Ascending aorta (tissue), 2 donors: ENCODE measurements at regions not wholly inside any gene's neighbourhood (a gene's known extent, or its start where the extent isn't known, plus 50 kb on each side); places are given as distances from the start of the nearest gene placed in this dataset.

Experiments
- DNase-seq, 2 donors: peaks; one replicate each; pipeline ENCODE4 v3.0.0-alpha.2; 2019; ENCODE audit warnings: low spot score in 2 of 2
- H3K27ac ChIP-seq, 2 donors: fragments of 200-600 bp; sonication (generic); one replicate each; pipeline ENCODE4 v1.5.1; 2016 to 2017; ENCODE audit warnings: mild to moderate bottlenecking in 1 of 2
- H3K27me3 ChIP-seq: fragments of 200-600 bp; sonication (generic); one replicate; pipeline ENCODE4 v1.5.1; 2017
- H3K36me3 ChIP-seq, 2 donors: fragments of 200-600 bp; sonication (generic); one replicate each; pipeline ENCODE4 v1.5.1; 2016
- H3K4me1 ChIP-seq, 2 donors: fragments of 200-600 bp; sonication (generic); one replicate each; pipeline ENCODE4 v1.5.1; 2016 to 2017; ENCODE audit warnings: mild to moderate bottlenecking in 1 of 2
- H3K4me3 ChIP-seq, 2 donors: fragments of 200-600 bp; sonication (generic); one replicate each; pipeline ENCODE4 v1.5.1; 2016 to 2017; ENCODE audit warnings: mild to moderate bottlenecking in 1 of 2
- H3K9me3 ChIP-seq, 2 donors: fragments of 200-600 bp; sonication (generic); one replicate each; pipeline ENCODE4 v1.5.1; 2016
- CTCF ChIP-seq, 3 experiments: fragments of 200-600 bp in 2 of 3; fragments of 450-650 bp in 1 of 3; sonication (generic) in 2 of 3; IDR thresholded peaks; one replicate each; pipeline ENCODE4 v1.5.1; 2016 to 2019; ENCODE audit warnings: antibody characterized with exemption in 3 of 3, mild to moderate bottlenecking in 1 of 3, moderate library complexity in 1 of 3
- intact Hi-C: fragments of 100-400 bp; cut with DNase I; formaldehyde crosslinking; loops from one replicate; pipeline ENCODE4 v1.15.1; 2023

GRCh38 chr5:27221410-27221809 lies 183.0 kb upstream of the CDH9 start:
- Histone ChIP-seq H3K27ac (no peak overlapping the region), H3K9me3 (no peaks in the 10 kb centered on the region), H3K4me3 (no peak overlapping the region), H3K27me3 (no peaks in the 10 kb centered on the region), H3K36me3 (no peaks in the 10 kb centered on the region), H3K4me1 (no peaks in the 10 kb centered on the region)
- no peak for DNase-seq
- TF ChIP-seq CTCF (IDR thresholded peaks at IDR 0.05), result no peak
- intact Hi-C loops, result no loop called here

GRCh38 chr5:27220752-27221151 lies 182.4 kb upstream of the CDH9 start:
- no peak overlapping the region for H3K27ac ChIP-seq
- no peak for TF ChIP-seq CTCF (IDR thresholded peaks at IDR 0.05)
- no peaks in the 10 kb centered on the region for H3K27me3 ChIP-seq
- H3K4me3 ChIP-seq, result no peak overlapping the region
- no peak for DNase-seq
- H3K36me3 ChIP-seq, result no peaks in the 10 kb centered on the region
- no peaks in the 10 kb centered on the region for H3K9me3 ChIP-seq
- no peaks in the 10 kb centered on the region for H3K4me1 ChIP-seq
- intact Hi-C loops, result no loop called here

DNA sequence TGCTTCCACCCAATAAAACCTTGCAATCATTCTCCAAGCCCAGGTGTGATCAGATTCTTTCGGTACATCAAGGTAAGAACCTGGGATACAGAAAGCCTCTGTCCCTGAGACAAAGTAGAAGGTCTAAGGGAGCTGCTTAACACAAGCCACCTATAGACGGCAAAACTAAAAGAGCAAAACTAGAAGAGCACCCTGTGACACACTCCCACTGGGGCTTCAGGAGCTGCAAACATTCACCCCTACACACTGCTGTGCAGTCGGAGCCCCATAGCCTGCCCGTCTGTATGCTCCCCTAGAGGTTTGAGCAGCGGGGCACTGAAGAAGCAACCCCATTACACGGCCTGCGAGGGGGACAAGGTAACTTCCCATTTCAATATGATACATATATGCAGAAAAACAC lies 179.6 kb upstream of the CDH9 start:
- intact Hi-C loops, result no loop called here
- DNase-seq, result no peak
- Histone ChIP-seq H3K4me1 (no peaks in the 10 kb centered on the region), H3K4me3 (no peak overlapping the region), H3K27ac (no peak overlapping the region), H3K9me3 (no peaks in the 10 kb centered on the region), H3K36me3 (no peaks in the 10 kb centered on the region), H3K27me3 (no peaks in the 10 kb centered on the region)
- no peak for TF ChIP-seq CTCF (IDR thresholded peaks at IDR 0.05)

DNA sequence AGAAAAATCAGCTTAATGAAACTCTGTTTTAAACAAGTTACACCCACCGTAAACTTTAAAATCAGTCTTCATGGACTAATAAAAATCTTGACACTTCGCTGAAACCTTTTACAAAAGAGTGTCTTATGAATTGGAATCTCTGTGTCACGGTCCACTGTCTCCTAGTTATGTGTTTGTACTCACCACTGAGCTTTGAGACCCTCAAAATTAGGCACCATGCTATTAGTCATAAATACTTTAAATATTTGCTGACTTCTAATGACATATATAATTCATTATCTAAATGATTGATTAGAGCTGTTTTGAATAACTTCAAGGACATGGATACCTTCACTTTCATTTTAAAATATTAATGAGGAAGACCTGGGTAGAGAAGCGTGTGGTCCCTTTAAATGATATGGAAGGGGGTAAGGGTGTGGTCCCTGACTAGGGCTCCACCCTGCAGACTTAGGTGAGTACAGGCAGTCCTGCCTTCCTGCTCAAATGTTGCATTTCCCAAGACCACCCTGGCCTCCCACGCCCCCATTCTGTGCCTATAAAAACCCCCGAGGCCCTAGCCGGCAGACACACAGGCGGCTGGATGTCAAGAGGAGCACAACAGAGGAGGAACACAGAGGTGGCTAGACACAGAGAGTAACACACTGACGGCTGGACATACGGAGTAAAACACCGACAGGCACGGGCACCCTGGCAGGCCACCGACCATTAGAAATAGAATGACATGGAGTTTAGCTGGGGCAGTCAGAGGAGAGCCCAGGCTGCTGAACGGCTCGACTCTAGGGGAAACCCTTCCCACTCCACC lies 179.0 kb upstream of the CDH9 start:
- Histone ChIP-seq H3K4me3 (no peak overlapping the region), H3K27me3 (no peaks in the 10 kb centered on the region), H3K9me3 (no peaks in the 10 kb centered on the region), H3K36me3 (no peaks in the 10 kb centered on the region), H3K27ac (no peak overlapping the region), H3K4me1 (no peaks in the 10 kb centered on the region)
- no peak for TF ChIP-seq CTCF (IDR thresholded peaks at IDR 0.05)
- no peak for DNase-seq
- intact Hi-C loops, result no loop called here

DNA sequence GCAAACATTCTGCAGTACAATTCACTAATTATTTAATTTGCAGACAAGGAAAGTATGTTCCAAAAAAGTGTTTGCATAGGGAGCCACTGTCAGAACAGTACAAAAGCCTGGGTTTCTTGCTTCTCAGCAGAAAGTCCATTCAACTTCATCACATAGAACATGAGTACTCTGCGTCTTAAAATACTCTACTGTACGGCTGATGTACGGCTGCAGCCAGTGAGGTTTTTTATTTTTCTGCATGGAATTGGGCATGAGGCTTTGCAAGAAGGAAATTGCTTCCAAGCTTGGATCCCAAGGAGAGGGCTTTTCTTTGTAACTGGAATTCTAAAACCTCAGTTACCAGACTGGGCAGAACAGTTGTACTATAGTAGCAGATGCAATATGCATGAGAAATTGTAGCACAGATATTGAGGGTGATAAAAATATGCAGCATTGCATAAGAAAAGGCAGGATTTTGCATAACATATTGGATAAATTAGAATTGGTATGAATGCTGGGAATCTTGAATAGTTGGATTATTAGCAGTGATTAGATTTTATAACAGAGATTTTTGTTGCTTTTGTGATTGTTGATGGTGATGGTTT lies 178.1 kb upstream of the CDH9 start:
- Histone ChIP-seq H3K9me3 (no peaks in the 10 kb centered on the region), H3K4me3 (no peak overlapping the region), H3K27me3 (no peaks in the 10 kb centered on the region), H3K36me3 (no peaks in the 10 kb centered on the region), H3K4me1 (no peaks in the 10 kb centered on the region), H3K27ac (no peak overlapping the region)
- DNase-seq, result no peak
- no peak for TF ChIP-seq CTCF (IDR thresholded peaks at IDR 0.05)
- intact Hi-C loops, result no loop called here
